ENCODE measurements at regions not wholly inside any gene's neighbourhood (a gene's known extent, or its start where the extent isn't known, plus 50 kb on each side); places are given as distances from the start of the nearest gene placed in this dataset.

DNA sequence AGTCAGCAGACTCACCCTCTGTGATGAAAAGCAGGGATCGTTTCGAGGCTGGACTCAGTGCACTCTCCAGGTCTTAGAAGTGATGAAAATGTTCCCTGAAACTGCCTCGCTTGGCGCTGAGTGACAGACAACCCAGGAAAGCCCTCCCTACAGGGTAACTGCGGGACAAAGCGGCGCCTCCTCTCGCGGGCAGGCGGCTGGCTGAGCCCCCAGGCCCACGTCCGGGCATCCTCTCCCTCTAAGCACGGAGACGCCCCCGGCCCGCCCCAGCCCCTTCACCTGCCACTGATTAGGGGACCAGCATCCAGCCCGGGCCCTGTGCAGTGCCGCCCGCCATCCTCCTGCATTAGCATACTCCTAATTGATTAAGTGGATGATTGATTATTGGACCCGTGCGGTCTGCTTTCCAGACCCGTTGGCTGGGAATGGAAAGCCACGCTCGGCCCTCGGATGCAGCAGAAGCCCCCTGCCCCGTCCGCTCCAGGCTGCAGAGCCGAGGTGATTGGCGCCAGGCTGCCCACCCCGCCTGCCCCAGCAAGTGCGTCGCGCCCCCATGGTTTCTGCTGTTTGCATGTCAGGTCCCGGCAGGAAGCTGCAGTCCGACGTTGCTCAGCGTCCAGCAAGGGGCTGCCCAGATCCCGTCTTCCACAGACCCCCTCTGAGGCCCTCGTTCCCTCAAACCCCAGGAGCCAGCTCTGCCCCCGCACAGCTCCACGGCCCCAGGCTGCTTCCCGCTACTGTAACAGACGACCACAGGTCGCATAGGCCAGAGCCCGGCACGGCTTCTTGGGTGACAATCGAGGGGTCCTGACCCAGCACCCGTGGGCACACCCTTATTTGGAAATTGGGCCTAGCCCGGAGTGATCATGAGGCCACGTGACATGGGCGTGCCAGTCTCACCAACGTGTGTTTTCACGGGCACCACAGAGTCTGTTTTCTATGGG lies 131.6 kb downstream of the DLL1 start:
- Mint-ChIP-seq H3K36me3 (ENCODE audit: low read depth) (no peaks in the 10 kb centered on the region), H3K27ac (no peak overlapping the region), H3K9me3 (no peaks in the 10 kb centered on the region), H3K27me3 (no peaks in the 10 kb centered on the region), H3K4me1 (ENCODE audit: low read depth) (peaks cover 8% of the 10 kb centered on the region), H3K4me3 (no peak overlapping the region)
- intact Hi-C loops (cut with micrococcal nuclease): no loop called here

DNA sequence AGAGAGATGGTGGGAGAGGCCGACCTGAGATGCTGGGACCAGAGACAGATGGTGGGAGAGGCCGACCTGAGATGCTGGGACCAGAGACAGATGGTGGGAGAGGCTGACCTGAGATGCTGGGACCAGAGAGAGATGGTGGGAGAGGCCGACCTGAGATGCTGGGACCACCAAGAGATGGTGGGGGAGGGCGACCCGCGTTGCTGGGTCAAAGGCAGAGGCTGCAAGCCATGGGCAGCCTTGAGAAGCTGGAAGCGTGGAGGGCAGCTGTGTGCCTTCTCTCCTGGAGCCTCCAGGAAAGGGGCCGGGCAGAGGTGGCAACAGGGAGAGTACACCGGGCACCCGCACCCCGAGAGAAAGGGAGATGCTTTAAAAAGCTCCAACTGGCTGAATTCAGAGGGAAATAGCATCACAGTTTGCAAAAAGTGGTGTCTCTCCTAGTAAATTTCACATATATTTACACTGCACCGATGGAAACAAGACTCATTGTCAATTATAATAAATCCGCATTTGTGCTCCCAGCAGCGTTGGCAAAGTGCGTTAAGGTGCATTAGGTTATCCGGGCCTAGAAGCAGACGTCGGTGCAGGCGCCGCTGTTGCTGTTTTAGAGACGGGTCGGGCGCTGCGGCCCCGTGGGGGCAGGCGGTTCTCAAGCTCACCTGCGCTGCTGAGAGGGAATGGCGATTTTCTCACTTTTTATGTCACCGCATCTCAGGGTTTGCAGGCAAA lies 132.4 kb downstream of the DLL1 start:
- no peaks in the 10 kb centered on the region for H3K36me3 Mint-ChIP-seq (ENCODE audit: low read depth)
- intact Hi-C loops (cut with micrococcal nuclease): no loop called here
- H3K4me1 Mint-ChIP-seq (ENCODE audit: low read depth): peaks cover 8% of the 10 kb centered on the region
- no peak overlapping the region for H3K27ac Mint-ChIP-seq
- no peak overlapping the region for H3K4me3 Mint-ChIP-seq
- no peaks in the 10 kb centered on the region for H3K9me3 Mint-ChIP-seq
- peaks cover 5% of the 10 kb centered on the region for H3K27me3 Mint-ChIP-seq

DNA sequence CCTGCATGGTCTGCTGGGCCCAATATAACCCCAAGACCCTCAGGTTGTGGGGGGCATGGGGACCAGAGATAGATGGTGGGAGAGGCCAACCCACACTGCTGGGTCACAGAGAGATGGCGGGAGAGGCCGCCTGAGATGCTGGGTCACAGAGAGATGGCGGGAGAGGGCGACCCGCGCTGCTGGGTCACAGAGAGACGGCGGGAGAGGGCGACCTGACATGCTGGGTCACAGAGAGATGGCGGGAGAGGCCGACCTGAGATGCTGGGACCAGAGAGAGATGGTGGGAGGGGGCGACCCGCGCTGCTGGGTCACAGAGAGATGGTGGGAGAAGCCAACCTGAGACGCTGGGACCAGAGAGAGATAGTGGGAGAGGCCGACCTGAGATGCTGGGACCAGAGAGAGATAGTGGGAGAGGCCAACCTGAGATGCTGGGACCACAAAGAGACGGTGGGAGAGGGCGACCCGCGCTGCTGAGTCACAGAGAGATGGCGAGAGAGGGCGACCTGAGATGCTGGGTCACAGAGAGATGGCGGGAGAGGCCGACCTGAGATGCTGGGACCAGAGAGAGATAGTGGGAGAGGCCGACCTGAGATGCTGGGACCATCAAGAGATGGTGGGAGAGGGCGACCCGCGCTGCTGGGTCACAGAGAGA lies 133.2 kb downstream of the DLL1 start:
- Mint-ChIP-seq H3K4me1 (ENCODE audit: low read depth) (peaks cover 10% of the 10 kb centered on the region), H3K27me3 (peaks cover 13% of the 10 kb centered on the region), H3K9me3 (no peaks in the 10 kb centered on the region), H3K27ac (no peak overlapping the region), H3K36me3 (ENCODE audit: low read depth) (no peaks in the 10 kb centered on the region), H3K4me3 (no peak overlapping the region)
- intact Hi-C loops (cut with micrococcal nuclease): no loop called here

DNA sequence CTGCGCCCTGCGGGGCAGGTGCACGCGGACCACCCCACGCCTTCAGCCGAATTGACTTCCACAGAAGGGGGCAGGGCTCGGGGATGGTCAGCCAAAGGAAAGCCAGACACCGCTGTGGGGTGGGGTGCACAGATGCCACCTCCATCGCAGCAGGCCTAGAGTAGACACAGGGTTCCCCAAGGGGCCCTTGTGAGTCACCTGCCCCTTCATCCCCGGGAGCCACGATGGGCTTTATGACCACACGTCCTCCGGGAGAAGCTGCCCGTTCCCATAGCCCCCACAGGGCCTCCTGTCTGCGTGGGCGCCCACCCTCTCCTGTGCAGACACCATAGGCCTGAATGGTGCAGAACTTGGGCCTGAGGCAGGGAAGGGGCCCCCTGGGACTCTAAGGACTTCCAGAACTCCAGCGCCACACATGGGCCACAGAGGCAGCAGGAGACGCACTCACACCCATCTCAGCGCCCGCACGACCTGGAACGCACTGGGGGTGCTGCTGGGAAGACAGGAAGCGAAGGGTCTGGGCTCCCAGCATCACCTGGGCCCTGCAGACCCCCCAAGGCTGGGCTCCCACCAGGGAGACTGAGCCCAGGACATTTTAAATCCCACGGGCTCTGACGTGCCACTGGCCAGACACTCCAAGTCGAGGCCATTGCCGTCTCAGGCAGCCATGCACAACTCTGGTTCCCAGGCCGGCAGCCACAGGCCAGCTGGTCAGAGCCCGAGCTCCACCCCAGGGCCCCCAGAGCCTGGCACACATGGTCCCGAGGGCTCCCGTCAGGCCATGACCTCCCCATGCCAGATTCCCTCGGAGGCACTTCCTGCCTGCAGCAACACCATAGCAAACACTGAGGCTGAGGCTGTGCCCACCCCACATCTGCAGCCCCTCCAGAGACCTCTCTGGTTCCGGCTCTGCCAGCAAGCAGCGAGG lies 134.2 kb downstream of the DLL1 start:
- peaks cover 16% of the 10 kb centered on the region for H3K4me1 Mint-ChIP-seq (ENCODE audit: low read depth)
- H3K27ac Mint-ChIP-seq: no peak overlapping the region
- no peaks in the 10 kb centered on the region for H3K9me3 Mint-ChIP-seq
- no peaks in the 10 kb centered on the region for H3K36me3 Mint-ChIP-seq (ENCODE audit: low read depth)
- intact Hi-C loops (cut with micrococcal nuclease): no loop called here
- H3K27me3 Mint-ChIP-seq: peaks cover 23% of the 10 kb centered on the region
- no peak overlapping the region for H3K4me3 Mint-ChIP-seq

DNA sequence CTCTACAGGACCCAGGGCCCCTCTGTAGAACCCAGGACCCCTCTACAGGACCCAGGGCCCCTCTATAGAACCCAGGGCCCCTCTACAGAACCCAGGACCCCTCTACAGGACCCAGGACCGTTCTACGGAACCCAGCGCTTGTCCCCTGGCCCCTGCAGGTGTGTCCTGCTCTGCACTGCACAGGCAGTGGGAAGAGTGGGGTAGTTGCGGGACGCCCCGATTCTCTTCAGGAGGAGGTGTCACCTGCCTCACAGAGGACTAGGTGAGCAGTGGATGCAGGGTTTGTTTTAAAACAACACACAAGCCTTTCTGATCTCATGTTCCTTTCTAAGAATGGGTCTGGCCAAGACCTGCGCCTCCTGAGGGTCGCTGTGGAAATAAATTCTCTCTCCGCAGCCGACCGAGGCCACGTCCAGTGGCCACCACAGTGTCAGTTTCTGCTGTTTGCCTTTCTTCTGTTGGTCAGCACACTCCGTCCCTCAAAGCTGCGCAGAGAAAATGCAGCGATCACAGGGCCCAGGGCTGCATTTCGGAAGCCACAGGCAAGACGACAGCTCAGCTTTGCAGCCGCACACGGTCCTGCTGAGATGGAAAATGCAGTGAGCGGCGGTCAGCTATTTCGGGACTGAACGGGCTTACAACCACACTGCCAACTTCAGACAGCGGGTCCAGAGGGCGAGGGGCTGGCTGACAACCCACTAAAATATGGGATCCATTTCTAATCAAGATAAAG lies 135.2 kb downstream of the DLL1 start:
- Mint-ChIP-seq H3K36me3 (ENCODE audit: low read depth) (no peaks in the 10 kb centered on the region), H3K4me1 (ENCODE audit: low read depth) (peaks cover 21% of the 10 kb centered on the region), H3K4me3 (no peak overlapping the region), H3K27me3 (peaks cover 32% of the 10 kb centered on the region), H3K27ac (no peak overlapping the region), H3K9me3 (no peaks in the 10 kb centered on the region)
- intact Hi-C loops (cut with micrococcal nuclease): no loop called here

DNA sequence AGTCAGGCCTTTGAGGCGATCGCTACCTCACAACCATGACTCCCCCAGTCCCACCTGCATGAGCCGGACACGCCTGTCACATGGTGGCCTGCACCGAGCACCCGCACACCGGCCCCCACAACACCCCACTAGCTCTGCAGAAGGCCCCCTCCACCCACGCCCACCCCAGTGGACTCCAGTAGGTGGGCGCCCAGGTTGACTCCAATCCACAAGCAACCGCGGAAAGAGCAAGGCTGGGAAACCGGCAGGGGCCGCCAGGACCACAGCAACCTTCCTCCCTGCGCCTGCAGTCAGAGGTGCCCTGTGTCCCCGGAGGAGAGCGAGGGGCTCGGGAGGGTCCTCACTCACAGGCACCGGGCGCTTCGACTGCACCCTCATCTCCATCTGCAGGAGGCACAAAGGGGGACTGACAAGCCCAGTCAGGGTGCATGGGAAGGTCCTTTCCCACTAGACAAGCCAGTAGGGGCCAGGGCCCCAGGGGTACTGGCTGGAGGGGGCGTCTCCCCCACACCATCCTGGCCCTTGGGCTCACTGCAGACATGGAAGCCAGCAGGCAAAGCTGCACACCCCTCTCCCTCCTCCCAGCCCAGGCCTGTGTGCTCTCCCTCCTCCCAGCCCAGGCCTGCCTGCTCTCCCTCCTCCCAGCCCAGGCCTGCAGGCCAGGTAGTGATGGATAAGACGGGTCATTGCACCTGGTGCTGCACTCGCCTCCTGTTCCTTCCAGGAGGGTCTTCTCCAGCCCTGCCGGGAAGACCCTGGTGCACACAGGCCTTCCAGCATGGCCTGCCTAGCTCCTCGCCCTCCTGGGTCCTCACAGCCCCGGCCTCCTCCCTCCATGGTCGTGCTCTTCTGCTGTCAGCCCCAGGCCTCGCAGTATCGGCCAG lies 137.2 kb downstream of the DLL1 start:
- Mint-ChIP-seq H3K9me3 (no peaks in the 10 kb centered on the region), H3K4me1 (ENCODE audit: low read depth) (peaks cover 21% of the 10 kb centered on the region)
- intact Hi-C loops (cut with micrococcal nuclease): no loop called here

DNA sequence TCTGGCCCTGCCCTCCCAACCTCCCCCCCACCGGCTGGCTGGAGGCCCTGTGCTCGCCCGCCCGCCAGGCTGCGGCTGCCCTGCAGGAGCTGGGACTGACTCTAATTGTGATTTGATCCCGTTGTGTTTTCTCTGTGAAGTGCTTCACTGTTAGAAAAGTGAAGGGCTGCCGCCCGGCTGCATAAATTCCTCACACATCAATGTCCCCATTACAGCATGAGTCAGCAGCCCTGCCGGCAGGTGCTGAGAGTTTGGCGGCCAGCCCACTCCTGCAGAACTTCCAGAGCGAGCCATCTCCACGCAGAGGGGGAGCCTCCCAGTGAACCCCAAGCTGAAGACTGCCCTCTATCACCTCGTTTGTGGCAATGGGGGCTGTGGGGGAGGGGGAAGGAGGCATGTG lies 137.9 kb downstream of the DLL1 start:
- intact Hi-C loops (cut with micrococcal nuclease): no loop called here
- Mint-ChIP-seq H3K4me3 (no peak overlapping the region), H3K4me1 (ENCODE audit: low read depth) (peaks cover 27% of the 10 kb centered on the region), H3K9me3 (no peaks in the 10 kb centered on the region), H3K36me3 (ENCODE audit: low read depth) (no peaks in the 10 kb centered on the region), H3K27me3 (peaks cover 59% of the 10 kb centered on the region), H3K27ac (no peak overlapping the region)

More for the DNA sequence above, 137.2 kb downstream of the DLL1 start:
- Mint-ChIP-seq H3K27me3 (peaks cover 52% of the 10 kb centered on the region), H3K36me3 (ENCODE audit: low read depth) (no peaks in the 10 kb centered on the region), H3K27ac (no peak overlapping the region), H3K4me3 (no peak overlapping the region)

DNA sequence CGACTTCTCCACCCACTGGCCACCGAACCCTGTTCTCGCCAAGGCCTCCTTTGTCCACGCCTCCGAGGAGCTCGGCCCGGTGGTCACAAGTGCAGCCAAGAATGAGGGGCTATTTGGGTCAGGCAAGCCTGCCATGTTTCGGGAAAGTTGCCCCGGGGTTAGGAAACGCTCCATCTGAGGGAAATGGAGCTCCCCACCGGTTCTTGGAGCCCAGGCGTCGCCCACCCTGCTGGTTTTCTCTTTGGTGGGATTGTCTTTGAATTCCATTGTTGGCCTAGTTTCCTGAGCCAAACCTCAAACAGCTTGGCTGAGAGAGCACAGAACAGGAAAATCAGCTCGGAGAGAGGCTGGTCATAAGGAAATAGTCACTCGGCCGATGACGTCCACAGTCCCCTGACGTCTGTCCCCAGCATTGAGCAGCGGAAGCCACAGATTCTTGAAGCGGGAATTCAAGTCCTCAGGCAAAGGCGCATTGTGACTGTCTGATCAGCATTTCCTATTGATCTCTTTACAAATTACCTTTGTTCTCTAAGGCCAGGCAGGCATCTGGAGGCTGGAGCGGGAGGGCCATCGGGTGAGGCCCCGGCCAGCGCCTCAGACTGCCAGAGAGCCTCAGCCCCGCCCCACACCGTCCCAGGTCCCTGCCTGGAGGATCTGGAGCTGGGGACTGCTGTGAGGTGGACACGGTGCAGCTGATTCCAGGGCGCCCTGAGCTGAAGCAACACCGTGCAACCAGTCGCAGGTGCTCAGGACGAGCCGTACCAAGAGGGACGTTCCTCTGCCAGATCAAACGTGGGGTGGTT lies 138.6 kb downstream of the DLL1 start:
- no peaks in the 10 kb centered on the region for H3K36me3 Mint-ChIP-seq (ENCODE audit: low read depth)
- no peaks in the 10 kb centered on the region for H3K9me3 Mint-ChIP-seq
- peak overlapping the region; percentile 23 for H3K27ac Mint-ChIP-seq
- H3K4me3 Mint-ChIP-seq: peak overlapping the region; percentile 58
- peaks cover 30% of the 10 kb centered on the region for H3K4me1 Mint-ChIP-seq (ENCODE audit: low read depth)
- intact Hi-C loops (cut with micrococcal nuclease): no loop called here
- H3K27me3 Mint-ChIP-seq: peaks cover 65% of the 10 kb centered on the region

DNA sequence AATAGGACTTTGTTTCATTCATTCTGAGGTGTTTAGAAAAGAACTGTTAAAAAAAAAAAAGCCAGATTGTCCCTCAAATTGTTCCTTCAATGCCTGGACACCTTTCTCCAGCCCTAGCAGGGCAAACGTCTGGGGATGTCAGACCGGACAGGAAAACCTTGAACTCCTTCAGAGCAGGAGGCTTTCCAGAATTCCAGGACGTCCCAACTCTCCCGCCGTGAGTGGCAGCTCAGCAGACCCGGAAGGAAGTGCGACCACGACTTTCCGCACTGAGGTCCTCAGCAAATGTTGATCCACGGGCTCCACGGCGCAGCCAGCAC lies 139.1 kb downstream of the DLL1 start:
- no peaks in the 10 kb centered on the region for H3K36me3 Mint-ChIP-seq (ENCODE audit: low read depth)
- peaks cover 30% of the 10 kb centered on the region for H3K4me1 Mint-ChIP-seq (ENCODE audit: low read depth)
- peak overlapping the region; percentile 58 for H3K4me3 Mint-ChIP-seq
- no peaks in the 10 kb centered on the region for H3K9me3 Mint-ChIP-seq
- H3K27me3 Mint-ChIP-seq: peaks cover 71% of the 10 kb centered on the region
- peak overlapping the region; percentile 23 for H3K27ac Mint-ChIP-seq
- intact Hi-C loops (cut with micrococcal nuclease): no loop called here

DNA sequence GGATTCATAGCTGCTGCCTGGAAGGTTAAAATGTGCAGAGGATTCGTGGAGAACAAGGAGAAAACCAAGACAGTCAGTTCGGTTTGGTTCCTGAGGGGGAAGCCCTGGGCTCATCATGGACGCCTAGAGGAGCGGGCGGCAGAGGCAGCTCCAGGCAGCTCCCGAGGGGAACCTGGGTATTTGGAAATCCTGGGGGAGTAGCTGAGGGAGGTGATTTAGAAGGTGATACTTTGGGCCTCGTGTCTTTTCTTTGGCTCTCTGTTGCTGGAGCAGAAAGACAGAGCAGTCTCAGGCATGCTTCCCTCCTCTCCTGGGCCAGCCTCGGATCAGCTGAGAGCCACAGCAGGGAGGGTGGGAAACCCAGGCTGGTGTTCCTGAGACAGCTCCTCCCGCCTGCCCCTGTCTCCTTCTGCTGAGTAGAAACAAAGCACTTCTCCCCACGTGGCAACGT lies 139.5 kb downstream of the DLL1 start:
- Mint-ChIP-seq H3K9me3 (no peaks in the 10 kb centered on the region), H3K27ac (no peak overlapping the region), H3K27me3 (peaks cover 75% of the 10 kb centered on the region), H3K4me3 (no peak overlapping the region), H3K36me3 (ENCODE audit: low read depth) (no peaks in the 10 kb centered on the region), H3K4me1 (ENCODE audit: low read depth) (peaks cover 30% of the 10 kb centered on the region)
- intact Hi-C loops (cut with micrococcal nuclease): no loop called here

DNA sequence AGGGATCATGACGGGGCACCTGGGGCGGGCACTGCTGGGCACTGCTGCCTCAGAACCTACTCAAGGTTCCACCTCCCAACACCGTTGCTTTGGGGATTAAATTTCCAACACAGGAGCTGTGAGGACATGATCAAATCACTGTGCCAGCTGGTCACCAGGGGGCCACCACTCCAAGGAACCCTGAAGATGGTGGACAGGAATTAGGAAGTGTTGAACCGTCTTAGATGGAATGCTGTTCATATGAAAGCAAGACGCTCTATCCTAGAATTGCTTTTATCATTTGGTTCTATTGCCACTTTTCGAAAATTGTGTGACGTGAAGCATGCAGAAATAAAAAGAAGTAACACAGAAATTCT lies 140.3 kb downstream of the DLL1 start:
- H3K4me3 Mint-ChIP-seq: no peak overlapping the region
- peaks cover 76% of the 10 kb centered on the region for H3K27me3 Mint-ChIP-seq
- intact Hi-C loops (cut with micrococcal nuclease): no loop called here
- H3K27ac Mint-ChIP-seq: no peak overlapping the region
- peaks cover 3% of the 10 kb centered on the region for H3K9me3 Mint-ChIP-seq
- H3K36me3 Mint-ChIP-seq (ENCODE audit: low read depth): no peaks in the 10 kb centered on the region
- H3K4me1 Mint-ChIP-seq (ENCODE audit: low read depth): peaks cover 30% of the 10 kb centered on the region
